HepG2 (cell line): ENCODE measurements at regions not wholly inside any gene's neighbourhood (a gene's known extent, or its start where the extent isn't known, plus 50 kb on each side); places are given as distances from the start of the nearest gene placed in this dataset.

ENCODE experiments used
- ATAC-seq: fragments of 200-7000 bp; cut with Tn5 transposase; 3 replicates; pipeline ENCODE4 v1.9.1; 2020; ENCODE audit warnings: mild to moderate bottlenecking, moderate library complexity
- BruUV-seq: library from RNA; stranded (reverse); fragments of 400-500 nt; replicated peaks from 2 replicates; lab custom pipeline; 2021; lab: Mats Ljungman, UMichigan
- CTCF ChIA-PET: fragments of 300-600 bp; formaldehyde crosslinking; extraction: SDS; loops from one replicate; lab custom pipeline; 2021; ENCODE audit warnings: low total read pairs, inconsistent platforms, low intra/inter-chr PET ratio; lab: Yijun Ruan, JAX
- POLR2A ChIA-PET: fragments of 350-600 bp; sonication (Branson Sonifier 250); formaldehyde crosslinking; loops from one replicate; lab custom pipeline; 2020; ENCODE audit warnings: antibody characterized with exemption, inconsistent platforms; lab: Yijun Ruan, JAX
- DNase-seq: peaks from one replicate; pipeline ENCODE4 v3.0.0-alpha.2; 2015; ENCODE audit warnings: low spot score
- FAIRE-seq: peaks from 3 replicates; lab custom pipeline; 2011; peaks lifted over from hg19 to GRCh38; lab: Jason Lieb, UNC
- H2AFZ ChIP-seq: one replicate; pipeline ENCODE4 v1.6.1; 2011; ENCODE audit warnings: low read length, inconsistent platforms
- H3K27ac ChIP-seq: fragments of 300-600 bp; 3 replicates; pipeline ENCODE4 v1.8.0; 2011; ENCODE audit warnings: mixed run types, mild to moderate bottlenecking, mixed read lengths, low read length, inconsistent platforms; ENCODE audit not compliant: insufficient read depth; ENCODE audit errors: extremely low read length
- H3K27me3 ChIP-seq, 2 experiments: fragments of 200-600 bp in 1 of 2; 2 replicates in 1 of 2; 3 replicates in 1 of 2; pipeline versions ENCODE4 v1.6.0 to v1.8.0; 2011; ENCODE audit warnings: low read length in 2 of 2, mild to moderate bottlenecking in 2 of 2, moderate library complexity in 2 of 2, inconsistent platforms in 1 of 2; ENCODE audit not compliant: insufficient read depth in 2 of 2, control insufficient read depth in 1 of 2
- H3K36me3 ChIP-seq, 2 experiments: fragments of 200-600 bp in 1 of 2; replicated peaks in 1 of 2; 2 replicates in 1 of 2; 3 replicates in 1 of 2; pipeline versions ENCODE4 v1.5.1 to v1.8.0; 2011; ENCODE audit warnings: low read length in 2 of 2, inconsistent platforms in 1 of 2; ENCODE audit not compliant: insufficient read depth in 2 of 2, control insufficient read depth in 1 of 2
- H3K4me1 ChIP-seq: 2 replicates; pipeline ENCODE4 v1.5.1; 2012; ENCODE audit warnings: low read length, inconsistent platforms; ENCODE audit not compliant: insufficient read depth
- H3K4me2 ChIP-seq: 2 replicates; pipeline ENCODE4 v1.6.0; 2011; ENCODE audit warnings: low read depth, low read length, inconsistent platforms
- H3K4me3 ChIP-seq, 3 experiments: fragments of 200-600 bp in 1 of 3; sonication (generic), shearing (Covaris generic) in 1 of 3; replicated peaks in 1 of 3; 2 replicates each; pipeline ENCODE4 v1.5.1; 2011 to 2016; ENCODE audit warnings: low read length in 3 of 3, inconsistent platforms in 2 of 3, low read depth in 2 of 3, mild to moderate bottlenecking in 2 of 3, control low read depth in 1 of 3, mixed read lengths in 1 of 3; ENCODE audit not compliant: insufficient read depth in 1 of 3
- H3K79me2 ChIP-seq: one replicate; pipeline ENCODE4 v1.6.1; 2011; ENCODE audit warnings: low read length, inconsistent platforms; ENCODE audit not compliant: insufficient read depth
- H3K9ac ChIP-seq: 2 replicates; pipeline ENCODE4 v1.6.0; 2011; ENCODE audit warnings: mild to moderate bottlenecking, low read depth, low read length, inconsistent platforms; ENCODE audit not compliant: insufficient read depth
- H3K9me3 ChIP-seq: 2 replicates; pipeline ENCODE4 v1.5.1; 2012; ENCODE audit warnings: mild to moderate bottlenecking, low read length
- H4K20me1 ChIP-seq: 2 replicates; pipeline ENCODE4 v1.6.0; 2011; ENCODE audit warnings: inconsistent platforms, mild to moderate bottlenecking, low read length, moderate library complexity; ENCODE audit not compliant: insufficient read depth
- HIVEP1 ChIP-seq: sonication (generic); formaldehyde crosslinking; IDR thresholded peaks from 2 replicates; pipeline ENCODE4 v1.4.0; 2020; ENCODE audit warnings: mild to moderate bottlenecking, missing genetic modification reagents
- KLF12 ChIP-seq: sonication (generic); formaldehyde crosslinking; IDR thresholded peaks from 2 replicates; pipeline ENCODE4 v1.4.0; 2020; ENCODE audit warnings: missing genetic modification reagents, borderline replicate concordance
- MBD4 ChIP-seq: IDR thresholded peaks from 2 replicates; pipeline ENCODE4 v1.6.1; 2012; ENCODE audit warnings: low read length, inconsistent platforms, borderline replicate concordance
- MXI1 ChIP-seq: IDR thresholded peaks from 3 replicates; pipeline ENCODE4 v1.6.1; 2012; ENCODE audit warnings: low read depth, low read length, inconsistent platforms, borderline replicate concordance
- MZF1 ChIP-seq: sonication (generic); formaldehyde crosslinking; IDR thresholded peaks from 2 replicates; pipeline ENCODE4 v1.8.1; 2023; ENCODE audit warnings: mild to moderate bottlenecking, missing genetic modification reagents, borderline replicate concordance
- NR2F1 ChIP-seq, 2 experiments: fragments of 450-650 bp in 1 of 2; formaldehyde crosslinking in 1 of 2; IDR thresholded peaks; 2 replicates each; pipeline versions ENCODE4 v1.5.0 to v1.6.1; 2016 to 2020; ENCODE audit warnings: mild to moderate bottlenecking in 1 of 2, missing compliant biosample characterization in 1 of 2, missing genetic modification reagents in 1 of 2, moderate library complexity in 1 of 2
- NR2F2 ChIP-seq: IDR thresholded peaks from 2 replicates; pipeline ENCODE4 v1.6.1; 2012; ENCODE audit warnings: low read depth, inconsistent platforms, borderline replicate concordance
- PRMT3 ChIP-seq: sonication (generic); formaldehyde crosslinking; IDR thresholded peaks from 2 replicates; pipeline ENCODE4 v1.8.1; 2022; ENCODE audit warnings: low read depth, mild to moderate bottlenecking, moderate library complexity, missing genetic modification reagents, borderline replicate concordance
- SALL1 ChIP-seq: sonication (generic); formaldehyde crosslinking; IDR thresholded peaks from 2 replicates; pipeline ENCODE4 v1.8.0; 2022; ENCODE audit warnings: mild to moderate bottlenecking, missing genetic modification reagents
- SOX6 ChIP-seq, 2 experiments: fragments of 450-650 bp in 1 of 2; sonication (generic) in 1 of 2; formaldehyde crosslinking in 1 of 2; IDR thresholded peaks; 2 replicates each; pipeline versions ENCODE4 v1.4.0 to v1.6.1; 2017 to 2020; ENCODE audit warnings: antibody characterized with exemption in 1 of 2, mild to moderate bottlenecking in 1 of 2, missing genetic modification reagents in 1 of 2
- XRCC5 ChIP-seq: fragments of 200-400 bp; formaldehyde crosslinking; optimal IDR thresholded peaks from 2 replicates; pipeline ENCODE3; 2017; ENCODE audit warnings: mild to moderate bottlenecking, low read length
- ZIK1 ChIP-seq: sonication (generic); formaldehyde crosslinking; IDR thresholded peaks from 2 replicates; pipeline ENCODE4 v1.5.0; 2020; ENCODE audit warnings: mild to moderate bottlenecking, low read depth, missing genetic modification reagents, borderline replicate concordance
- ZNF205 ChIP-seq: IDR thresholded peaks from 2 replicates; pipeline ENCODE4 v1.6.1; 2018; ENCODE audit warnings: missing biosample characterization, missing genetic modification reagents
- ZNF230 ChIP-seq: sonication (generic); formaldehyde crosslinking; IDR thresholded peaks from 2 replicates; pipeline ENCODE4 v1.4.0; 2020; ENCODE audit warnings: mild to moderate bottlenecking, missing genetic modification reagents
- ZNF282 ChIP-seq: fragments of 450-650 bp; IDR thresholded peaks from 2 replicates; pipeline ENCODE4 v1.6.1; 2018; ENCODE audit not compliant: partially characterized antibody
- ZNF674 ChIP-seq: sonication (generic); formaldehyde crosslinking; IDR thresholded peaks from 2 replicates; pipeline ENCODE4 v1.5.0; 2020; ENCODE audit warnings: low read depth, mild to moderate bottlenecking, missing genetic modification reagents
- WGBS: methylation state at CpG from one replicate; pipeline ENCODE4 v1.1.6; 2017; ENCODE audit warnings: low lambda C conversion rate; 5-methylcytosine and 5-hydroxymethylcytosine counted together
- in situ Hi-C: cut with HindIII; loops from 2 replicates; pipeline ENCODE4 v1.10.0; 2017; ENCODE audit warnings: low pct_unique_long_range_greater_than_20kb; ENCODE audit not compliant: extremely low pct_ligation_motif_present
- intact Hi-C: fragments of 100-400 bp; cut with micrococcal nuclease; formaldehyde crosslinking; loops from one replicate; pipeline ENCODE4 v1.10.0; 2022; ENCODE audit not compliant: unreplicated experiment
- TF ChIP-seq, protein P1 (sequence below): sonication (generic); formaldehyde crosslinking; IDR thresholded peaks from 2 replicates; pipeline ENCODE4 v1.4.0; 2020; ENCODE audit warnings: missing genetic modification reagents
- TF ChIP-seq, protein P2 (sequence below): sonication (generic); formaldehyde crosslinking; IDR thresholded peaks from 2 replicates; pipeline ENCODE4 v1.8.0; 2022; ENCODE audit warnings: mild to moderate bottlenecking, missing genetic modification reagents

DNA sequence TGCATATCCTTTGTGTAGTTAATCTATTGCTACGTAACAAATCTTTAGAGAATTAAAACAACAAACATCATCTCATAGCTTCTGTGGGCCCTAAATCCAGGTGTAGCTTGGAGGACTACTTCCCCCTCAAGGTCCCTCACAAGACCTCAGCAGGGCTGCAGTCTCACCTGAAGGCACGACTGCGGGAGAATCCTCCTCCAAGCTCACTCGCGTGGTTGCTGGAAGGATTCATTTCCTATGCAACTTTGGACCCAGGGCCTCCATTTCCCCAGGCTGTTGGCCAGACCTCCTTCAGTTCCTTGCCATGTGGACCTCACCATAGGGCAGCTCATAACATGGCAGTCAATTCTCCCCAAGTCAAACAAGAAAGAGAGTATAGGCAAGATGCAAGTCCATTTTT, 140.4 kb downstream of the OAT start:
- H3K27me3 ChIP-seq, result peaks cover 0 to 21% of the 10 kb centered on the region in 2 experiments; a peak in 2 of 5 replicates
- intact Hi-C loops, result no loop called here
- FAIRE-seq, result no peak
- TF ChIP-seq KLF12 (CRISPR knock-in tag), result no peak
- TF ChIP-seq SALL1, result no peak
- TF ChIP-seq MBD4, result no peak
- no peak for TF ChIP-seq ZNF205
- no peak for TF ChIP-seq PRMT3 (CRISPR knock-in tag)
- TF ChIP-seq, protein P1, sequence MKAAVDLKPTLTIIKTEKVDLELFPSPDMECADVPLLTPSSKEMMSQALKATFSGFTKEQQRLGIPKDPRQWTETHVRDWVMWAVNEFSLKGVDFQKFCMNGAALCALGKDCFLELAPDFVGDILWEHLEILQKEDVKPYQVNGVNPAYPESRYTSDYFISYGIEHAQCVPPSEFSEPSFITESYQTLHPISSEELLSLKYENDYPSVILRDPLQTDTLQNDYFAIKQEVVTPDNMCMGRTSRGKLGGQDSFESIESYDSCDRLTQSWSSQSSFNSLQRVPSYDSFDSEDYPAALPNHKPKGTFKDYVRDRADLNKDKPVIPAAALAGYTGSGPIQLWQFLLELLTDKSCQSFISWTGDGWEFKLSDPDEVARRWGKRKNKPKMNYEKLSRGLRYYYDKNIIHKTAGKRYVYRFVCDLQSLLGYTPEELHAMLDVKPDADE (CRISPR knock-in tag), result no peak
- TF ChIP-seq MXI1, result no peak
- no peak for TF ChIP-seq ZNF282
- TF ChIP-seq, protein P2, sequence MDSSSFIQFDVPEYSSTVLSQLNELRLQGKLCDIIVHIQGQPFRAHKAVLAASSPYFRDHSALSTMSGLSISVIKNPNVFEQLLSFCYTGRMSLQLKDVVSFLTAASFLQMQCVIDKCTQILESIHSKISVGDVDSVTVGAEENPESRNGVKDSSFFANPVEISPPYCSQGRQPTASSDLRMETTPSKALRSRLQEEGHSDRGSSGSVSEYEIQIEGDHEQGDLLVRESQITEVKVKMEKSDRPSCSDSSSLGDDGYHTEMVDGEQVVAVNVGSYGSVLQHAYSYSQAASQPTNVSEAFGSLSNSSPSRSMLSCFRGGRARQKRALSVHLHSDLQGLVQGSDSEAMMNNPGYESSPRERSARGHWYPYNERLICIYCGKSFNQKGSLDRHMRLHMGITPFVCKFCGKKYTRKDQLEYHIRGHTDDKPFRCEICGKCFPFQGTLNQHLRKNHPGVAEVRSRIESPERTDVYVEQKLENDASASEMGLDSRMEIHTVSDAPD, result no peak
- no peak for TF ChIP-seq HIVEP1 (CRISPR knock-in tag)
- no peak for TF ChIP-seq NR2F2
- TF ChIP-seq SOX6 (IDR thresholded peaks at IDR 0.05), result no peak
- TF ChIP-seq SOX6 (CRISPR knock-in tag; IDR thresholded peaks at IDR 0.05), result no peak
- no peak for TF ChIP-seq MZF1 (CRISPR knock-in tag)
- TF ChIP-seq XRCC5, result no peak
- TF ChIP-seq ZNF230 (CRISPR knock-in tag), result no peak
- TF ChIP-seq NR2F1 (CRISPR knock-in tag; IDR thresholded peaks at IDR 0.05), result no peak
- TF ChIP-seq ZNF674 (CRISPR knock-in tag), result no peak
- no peak for TF ChIP-seq ZIK1 (CRISPR knock-in tag)
- TF ChIP-seq, all 625 proteins: peak for 0
- ATAC-seq (no peak), DNase-seq (no peak)
- in situ Hi-C loops, result no loop called here
- Histone ChIP-seq H3K4me1 (no peaks in the 10 kb centered on the region), H3K4me3 (no peak overlapping the region), H3K79me2 (no peaks in the 10 kb centered on the region), H2AFZ (no peak overlapping the region), H3K9me3 (peaks cover 5% of the 10 kb centered on the region), H3K4me2 (no peak overlapping the region), H3K36me3 (no peaks in the 10 kb centered on the region), H3K27ac (no peak overlapping the region), H4K20me1 (no peaks in the 10 kb centered on the region), H3K9ac (no peak overlapping the region)
- BruUV-seq, result no TSS peak
- POLR2A ChIA-PET, result no interaction called here
- WGBS, result 49% methylated on average over 4 of the region's 5 CpGs
- CTCF ChIA-PET, result no interaction called here
